CD8-positive, alpha-beta memory T cell (primary cell): ENCODE measurements at regions not wholly inside any gene's neighbourhood (a gene's known extent, or its start where the extent isn't known, plus 50 kb on each side); places are given as distances from the start of the nearest gene placed in this dataset.
"Not testable (repeated sequence)": the region's sequence is repeated elsewhere in the genome, so short reads cannot be mapped to it uniquely, and the experiment has no call there.

Experiments used
- CTCF ChIA-PET: fragments of 350-600 bp; sonication (Branson Sonifier 250); formaldehyde crosslinking; loops from one replicate; lab custom pipeline; 2021; ENCODE audit warnings: antibody characterized with exemption; lab: Charles Lee
- POLR2A ChIA-PET: fragments of 350-600 bp; sonication (Branson Sonifier 250); formaldehyde crosslinking; loops from one replicate; lab custom pipeline; 2021; ENCODE audit warnings: antibody characterized with exemption; lab: Charles Lee
- DNase-seq, 5 donors: peaks; one replicate each; pipeline versions ENCODE4 v3.0.0 to v3.0.0-alpha.2; 2020 to 2022; ENCODE audit warnings: mixed read lengths in 1 of 5
- H3K27ac ChIP-seq: one replicate; pipeline ENCODE4 v1.7.0; 2013; ENCODE audit warnings: low read depth, mild to moderate bottlenecking, low read length, moderate library complexity
- H3K27me3 ChIP-seq: 2 replicates; pipeline ENCODE4 v1.7.0; 2013; ENCODE audit warnings: low read length, mild to moderate bottlenecking; ENCODE audit not compliant: insufficient read depth, poor library complexity, severe bottlenecking
- H3K36me3 ChIP-seq: 2 replicates; pipeline ENCODE4 v1.7.0; 2013; ENCODE audit warnings: mild to moderate bottlenecking, low read length, moderate library complexity; ENCODE audit not compliant: insufficient read depth
- H3K4me1 ChIP-seq: 2 replicates; pipeline ENCODE4 v1.7.0; 2013; ENCODE audit warnings: mild to moderate bottlenecking, low read length, moderate library complexity; ENCODE audit not compliant: insufficient read depth
- H3K4me3 ChIP-seq: 2 replicates; pipeline ENCODE4 v1.7.0; 2013; ENCODE audit warnings: mild to moderate bottlenecking, low read length
- H3K9me3 ChIP-seq: 2 replicates; pipeline ENCODE4 v1.7.0; 2013; ENCODE audit warnings: mild to moderate bottlenecking, low read length
- H3K27ac Mint-ChIP-seq, 8 donors: one replicate each; pipeline ENCODE4 v1.8.0; 2020 to 2021; ENCODE audit warnings: mixed read lengths in 8 of 8, mild to moderate bottlenecking in 6 of 8, inconsistent platforms in 3 of 8, moderate library complexity in 3 of 8
- H3K27me3 Mint-ChIP-seq, 2 donors: one replicate each; pipeline ENCODE4 v1.8.0; 2020 to 2021; ENCODE audit warnings: mixed read lengths in 2 of 2, mild to moderate bottlenecking in 1 of 2, moderate library complexity in 1 of 2
- H3K36me3 Mint-ChIP-seq, 3 donors: one replicate each; pipeline ENCODE4 v1.8.0; 2020 to 2021; ENCODE audit warnings: mixed read lengths in 3 of 3, inconsistent platforms in 1 of 3, mild to moderate bottlenecking in 1 of 3
- H3K4me1 Mint-ChIP-seq, 3 donors: one replicate each; pipeline ENCODE4 v1.8.0; 2020 to 2021; ENCODE audit warnings: mixed read lengths in 3 of 3, inconsistent platforms in 1 of 3, mild to moderate bottlenecking in 1 of 3
- H3K4me3 Mint-ChIP-seq, 7 donors: one replicate each; pipeline ENCODE4 v1.8.0; 2020 to 2021; ENCODE audit warnings: mixed read lengths in 7 of 7, mild to moderate bottlenecking in 6 of 7, moderate library complexity in 4 of 7, inconsistent platforms in 2 of 7
- H3K9me3 Mint-ChIP-seq, 5 donors: one replicate each; pipeline ENCODE4 v1.8.0; 2020 to 2022; ENCODE audit warnings: mixed read lengths in 5 of 5, mild to moderate bottlenecking in 3 of 5, moderate library complexity in 2 of 5, inconsistent platforms in 1 of 5

DNA sequence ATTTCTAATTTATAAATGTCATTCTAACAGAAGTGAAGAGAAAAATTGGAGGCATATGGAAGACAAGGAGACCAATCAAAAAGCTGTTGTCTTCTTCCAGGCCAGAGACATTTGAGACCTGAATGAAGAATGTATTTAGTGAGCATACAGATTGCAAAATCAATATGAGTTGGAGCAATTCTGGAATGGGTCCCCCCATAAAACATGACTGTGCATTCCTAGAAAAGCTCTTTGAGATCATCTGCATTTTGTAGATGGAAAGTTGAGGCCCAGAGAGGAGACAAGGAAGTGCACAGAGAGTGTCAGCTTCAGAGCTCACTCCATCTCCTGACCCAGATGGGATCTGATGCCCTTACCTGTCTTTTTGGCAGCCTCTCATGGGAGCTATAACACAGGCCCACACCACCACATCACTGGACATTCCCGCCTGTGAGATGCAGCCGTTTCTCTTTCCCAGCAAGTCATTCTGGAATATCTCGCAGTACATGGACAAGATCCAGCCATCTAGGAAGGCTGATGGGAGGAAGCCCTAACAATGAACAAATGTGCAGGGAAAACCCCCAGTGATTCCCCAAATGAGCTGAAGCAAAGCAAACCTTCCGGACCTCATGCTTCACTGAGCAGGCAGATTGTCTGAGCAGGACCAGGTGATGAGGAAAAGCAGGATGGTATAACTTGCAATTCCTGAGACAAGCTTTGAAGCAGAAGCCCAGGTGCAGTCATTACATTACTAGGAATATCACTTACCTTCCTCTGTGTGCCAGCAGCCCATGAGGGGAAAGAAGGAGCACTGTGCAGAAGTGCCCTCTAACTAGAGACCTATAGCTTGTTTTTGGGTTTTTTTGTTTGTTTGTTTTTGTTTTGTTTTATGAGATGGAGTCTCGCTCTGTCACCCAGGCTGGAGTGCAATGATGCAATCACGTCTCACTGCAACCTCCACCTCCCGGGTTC is 445.6 kb downstream of the PLPP3 start:
- no peaks in the 10 kb centered on the region for H3K27me3 ChIP-seq
- Mint-ChIP-seq H3K27me3 (no peaks in the 10 kb centered on the region), H3K36me3 (no peaks in the 10 kb centered on the region), H3K4me3 (no peak overlapping the region), H3K4me1 (no peaks in the 10 kb centered on the region), H3K9me3 (peaks cover 0 to 4% (median 0%) of the 10 kb centered on the region in 5 donors), H3K27ac (no peak overlapping the region)
- no peak overlapping the region for H3K27ac ChIP-seq
- no peaks in the 10 kb centered on the region for H3K9me3 ChIP-seq
- CTCF ChIA-PET: no interaction called here
- H3K4me1 ChIP-seq: no peaks in the 10 kb centered on the region
- no peak overlapping the region for H3K4me3 ChIP-seq
- no peak for DNase-seq
- no peaks in the 10 kb centered on the region for H3K36me3 ChIP-seq
- POLR2A ChIA-PET: no interaction called here

DNA sequence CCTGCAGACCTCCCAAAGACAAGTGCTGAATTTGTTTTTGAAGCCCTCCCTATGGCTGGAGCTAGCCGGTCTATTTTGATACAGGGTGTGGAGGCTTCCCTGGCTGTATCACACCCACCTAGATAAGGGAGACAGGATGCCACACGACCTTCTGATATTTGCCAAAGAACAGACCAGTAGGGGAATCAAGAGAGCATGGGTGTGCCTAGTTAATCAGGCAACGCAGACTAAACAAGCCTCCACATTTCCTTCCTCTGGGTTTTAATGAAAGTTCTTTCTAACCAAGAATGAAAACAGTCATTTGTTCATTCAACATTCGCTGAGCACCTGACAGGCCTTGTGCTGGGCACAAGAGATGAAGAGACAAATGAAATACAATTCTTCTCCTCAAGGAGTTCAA is 446.8 kb downstream of the PLPP3 start:
- no peaks in the 10 kb centered on the region for H3K27me3 ChIP-seq
- H3K4me1 ChIP-seq: no peaks in the 10 kb centered on the region
- ChIA-PET POLR2A (no interaction called here), CTCF (no interaction called here)
- DNase-seq: no peak
- H3K36me3 ChIP-seq: no peaks in the 10 kb centered on the region
- H3K27ac ChIP-seq: no peak overlapping the region
- H3K4me1 Mint-ChIP-seq: no peaks in the 10 kb centered on the region
- H3K27me3 Mint-ChIP-seq: no peaks in the 10 kb centered on the region
- H3K4me3 Mint-ChIP-seq: peak overlapping the region in 1 of 7 donors; percentile 11
- no peaks in the 10 kb centered on the region for H3K9me3 ChIP-seq
- H3K27ac Mint-ChIP-seq: no peak overlapping the region
- peaks cover 0 to 4% (median 2%) of the 10 kb centered on the region in 5 donors for H3K9me3 Mint-ChIP-seq
- H3K4me3 ChIP-seq: no peak overlapping the region
- H3K36me3 Mint-ChIP-seq: no peaks in the 10 kb centered on the region

DNA sequence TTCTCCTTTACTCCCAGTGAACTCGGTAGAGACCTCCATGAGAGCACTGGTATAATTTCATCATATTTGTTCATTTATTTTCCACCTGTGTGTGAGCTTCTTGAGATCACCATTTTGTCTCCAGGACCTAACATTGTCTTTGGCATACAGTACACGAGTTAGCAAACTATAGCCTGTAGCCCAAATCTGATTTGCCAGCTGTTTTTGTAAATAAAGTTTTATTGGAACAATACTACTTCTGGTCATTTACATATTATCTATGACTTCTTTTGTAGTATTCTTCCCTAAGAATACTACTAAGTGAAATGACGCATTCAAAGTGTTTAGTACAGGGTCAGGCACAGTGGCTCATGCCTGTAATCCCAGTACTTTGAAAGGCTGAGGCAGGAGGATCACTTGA is 449.5 kb downstream of the PLPP3 start:
- Mint-ChIP-seq H3K9me3 (peaks cover 0 to 10% (median 2%) of the 10 kb centered on the region in 5 donors), H3K36me3 (no peaks in the 10 kb centered on the region), H3K4me3 (no peak overlapping the region), H3K27me3 (no peaks in the 10 kb centered on the region), H3K27ac (no peak overlapping the region), H3K4me1 (no peaks in the 10 kb centered on the region)
- no peaks in the 10 kb centered on the region for H3K27me3 ChIP-seq
- ChIA-PET POLR2A (no interaction called here), CTCF (no interaction called here)
- H3K36me3 ChIP-seq: no peaks in the 10 kb centered on the region
- no peaks in the 10 kb centered on the region for H3K9me3 ChIP-seq
- H3K4me3 ChIP-seq: no peak overlapping the region
- H3K27ac ChIP-seq: no peak overlapping the region
- H3K4me1 ChIP-seq: no peaks in the 10 kb centered on the region
- no peak for DNase-seq

DNA sequence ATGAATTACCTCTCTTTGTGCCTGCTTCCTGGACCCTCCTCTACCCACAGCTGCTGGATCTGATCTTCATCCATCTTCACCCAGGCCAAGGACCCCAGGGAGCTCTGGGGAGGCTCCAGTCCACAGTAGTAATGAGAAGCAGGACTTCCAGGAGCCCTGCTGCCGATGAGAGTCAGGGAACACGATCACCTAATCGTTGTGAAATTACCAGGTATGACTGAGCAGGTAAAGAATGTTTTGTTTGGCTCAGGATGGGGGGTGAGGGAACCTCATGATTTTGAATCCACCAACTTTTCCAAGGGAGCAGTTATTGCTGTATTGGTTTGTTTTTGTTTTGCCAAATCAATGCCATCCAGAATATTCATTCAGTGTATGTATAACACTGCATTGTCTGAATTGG is 454.0 kb downstream of the PLPP3 start:
- Mint-ChIP-seq H3K4me1 (no peaks in the 10 kb centered on the region), H3K4me3 (no peak overlapping the region), H3K27ac (no peak overlapping the region), H3K27me3 (no peaks in the 10 kb centered on the region), H3K9me3 (peaks cover 0 to 11% (median 3%) of the 10 kb centered on the region in 5 donors), H3K36me3 (no peaks in the 10 kb centered on the region)
- H3K27me3 ChIP-seq: no peaks in the 10 kb centered on the region
- H3K4me3 ChIP-seq: no peak overlapping the region
- no peaks in the 10 kb centered on the region for H3K9me3 ChIP-seq
- no peak overlapping the region for H3K27ac ChIP-seq
- H3K4me1 ChIP-seq: no peaks in the 10 kb centered on the region
- no peak for DNase-seq
- H3K36me3 ChIP-seq: no peaks in the 10 kb centered on the region
- POLR2A ChIA-PET: no interaction called here
- CTCF ChIA-PET: interaction anchor here (1.3 kb wide), 1 partner anchor 12 kb away, joined by 4 read pairs; no protein-coding TSS in a partner anchor

DNA sequence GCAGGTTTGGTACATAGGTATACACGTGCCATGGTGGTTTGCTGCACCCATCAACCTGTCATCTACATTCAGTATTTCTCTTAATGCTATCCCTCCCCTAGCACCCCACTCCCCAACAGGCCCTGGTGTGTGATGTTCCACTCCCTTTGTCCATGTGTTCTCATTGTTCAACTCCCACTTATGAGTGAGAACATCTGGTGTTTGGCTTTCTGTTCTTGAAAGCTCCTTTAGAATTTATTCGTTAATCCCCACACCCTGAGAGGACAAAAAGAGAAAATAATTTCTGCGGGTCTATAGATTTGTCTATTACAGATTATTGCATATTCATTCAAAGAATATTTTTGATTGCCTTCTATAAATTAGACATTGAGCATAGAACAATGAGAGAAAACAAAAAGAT is 455.5 kb downstream of the PLPP3 start:
- H3K36me3 ChIP-seq: no peaks in the 10 kb centered on the region
- H3K27me3 Mint-ChIP-seq: no peaks in the 10 kb centered on the region
- H3K4me1 Mint-ChIP-seq: no peaks in the 10 kb centered on the region
- H3K9me3 Mint-ChIP-seq: peaks cover 0 to 11% (median 3%) of the 10 kb centered on the region in 5 donors
- no peak overlapping the region for H3K27ac ChIP-seq
- no peaks in the 10 kb centered on the region for H3K27me3 ChIP-seq
- CTCF ChIA-PET: no interaction called here
- POLR2A ChIA-PET: no interaction called here
- H3K27ac Mint-ChIP-seq: no peak overlapping the region
- H3K4me3 ChIP-seq: no peak overlapping the region
- H3K4me1 ChIP-seq: no peaks in the 10 kb centered on the region
- no peaks in the 10 kb centered on the region for H3K9me3 ChIP-seq
- H3K4me3 Mint-ChIP-seq: no peak overlapping the region
- no peaks in the 10 kb centered on the region for H3K36me3 Mint-ChIP-seq
- no peak for DNase-seq

DNA sequence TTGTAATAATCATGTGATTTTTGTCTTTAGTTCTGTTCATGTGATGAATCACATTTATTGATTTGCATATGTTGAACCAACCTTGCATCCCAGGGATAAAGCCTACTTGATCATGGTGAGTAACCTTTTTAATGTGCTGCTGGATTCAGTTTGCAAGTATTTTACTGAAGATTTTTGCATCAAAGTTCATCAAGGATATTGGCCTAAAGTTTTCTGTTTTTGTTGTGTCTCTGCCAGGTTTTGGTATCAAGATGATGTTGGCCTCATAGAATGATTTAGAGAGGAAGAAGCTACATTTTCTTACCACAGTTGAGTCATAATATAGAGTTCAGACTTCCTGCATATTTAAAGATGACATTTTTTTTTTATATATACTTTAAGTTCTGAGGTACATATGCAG is 455.9 kb downstream of the PLPP3 start:
- ChIA-PET CTCF (no interaction called here), POLR2A (no interaction called here)
- H3K4me3 Mint-ChIP-seq: no peak overlapping the region
- Histone ChIP-seq H3K27ac (no peak overlapping the region), H3K9me3 (no peaks in the 10 kb centered on the region), H3K36me3 (no peaks in the 10 kb centered on the region), H3K27me3 (no peaks in the 10 kb centered on the region), H3K4me1 (no peaks in the 10 kb centered on the region), H3K4me3 (no peak overlapping the region)
- no peak for DNase-seq
- H3K36me3 Mint-ChIP-seq: no peaks in the 10 kb centered on the region
- H3K9me3 Mint-ChIP-seq: peaks cover 0 to 11% (median 3%) of the 10 kb centered on the region in 5 donors
- no peaks in the 10 kb centered on the region for H3K27me3 Mint-ChIP-seq
- no peaks in the 10 kb centered on the region for H3K4me1 Mint-ChIP-seq
- no peak overlapping the region for H3K27ac Mint-ChIP-seq

DNA sequence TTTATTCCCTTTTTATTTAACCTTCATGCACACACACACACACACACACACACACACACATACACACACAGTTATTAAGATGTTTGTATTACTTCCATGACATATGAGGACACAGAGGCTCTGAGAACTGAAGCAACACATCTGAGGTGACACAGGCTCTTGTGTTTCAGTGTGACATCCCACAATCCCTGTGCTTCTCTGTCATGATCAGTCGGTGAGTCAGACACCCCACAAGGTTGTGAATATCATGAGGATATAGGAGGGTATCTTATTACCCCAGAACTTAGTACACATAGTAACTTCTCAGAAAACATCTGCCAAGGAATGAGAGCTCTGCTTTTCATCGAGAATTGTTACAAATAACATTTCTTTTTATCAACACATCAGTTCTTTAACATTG is 459.3 kb downstream of the PLPP3 start:
- H3K27ac ChIP-seq: no peak overlapping the region

DNA sequence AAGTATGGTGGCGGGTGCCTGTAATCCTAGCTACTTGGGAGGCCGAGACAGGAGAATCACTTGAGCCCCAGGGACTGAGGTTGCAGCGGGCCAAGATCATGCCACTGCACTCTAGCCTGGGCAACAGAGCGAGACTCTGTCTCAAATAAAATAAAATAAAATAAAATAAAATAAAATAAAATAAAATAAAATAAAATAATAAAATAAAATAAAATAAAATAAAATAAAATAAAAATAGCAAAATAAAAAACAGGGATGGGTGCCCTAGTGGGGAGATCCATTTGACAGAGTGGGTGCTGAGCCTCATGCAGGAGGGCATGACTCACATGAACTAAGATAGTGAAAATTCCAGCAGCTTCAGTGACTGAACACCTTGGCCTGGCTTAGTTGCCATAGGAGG is 460.7 kb downstream of the PLPP3 start:
- H3K27ac Mint-ChIP-seq: not testable (repeated sequence)

More for the DNA sequence above, 459.3 kb downstream of the PLPP3 start:
- Histone ChIP-seq H3K27me3 (no peaks in the 10 kb centered on the region), H3K36me3 (no peaks in the 10 kb centered on the region), H3K4me1 (no peaks in the 10 kb centered on the region), H3K4me3 (no peak overlapping the region), H3K9me3 (no peaks in the 10 kb centered on the region)
- Mint-ChIP-seq H3K27me3 (no peaks in the 10 kb centered on the region), H3K27ac (no peak overlapping the region), H3K4me3 (no peak overlapping the region), H3K9me3 (peaks cover 3 to 9% (median 5%) of the 10 kb centered on the region in 5 donors), H3K4me1 (no peaks in the 10 kb centered on the region), H3K36me3 (no peaks in the 10 kb centered on the region)
- CTCF ChIA-PET: no interaction called here
- DNase-seq: no peak
- POLR2A ChIA-PET: no interaction called here

More for the DNA sequence above, 460.7 kb downstream of the PLPP3 start:
- H3K27me3 Mint-ChIP-seq, H3K27ac ChIP-seq, CTCF ChIA-PET, H3K27me3 ChIP-seq, DNase-seq, POLR2A ChIA-PET, H3K4me1 ChIP-seq, H3K36me3 ChIP-seq, H3K9me3 ChIP-seq, H3K36me3 Mint-ChIP-seq, H3K4me3 ChIP-seq, H3K9me3 Mint-ChIP-seq, H3K4me3 Mint-ChIP-seq, H3K4me1 Mint-ChIP-seq: not testable (repeated sequence)
